ENCODE measurements at regions not wholly inside any gene's neighbourhood (a gene's known extent, or its start where the extent isn't known, plus 50 kb on each side); places are given as distances from the start of the nearest gene placed in this dataset.
"Not testable (repeated sequence)": the region's sequence is repeated elsewhere in the genome, so short reads cannot be mapped to it uniquely, and the experiment has no call there.

DNA sequence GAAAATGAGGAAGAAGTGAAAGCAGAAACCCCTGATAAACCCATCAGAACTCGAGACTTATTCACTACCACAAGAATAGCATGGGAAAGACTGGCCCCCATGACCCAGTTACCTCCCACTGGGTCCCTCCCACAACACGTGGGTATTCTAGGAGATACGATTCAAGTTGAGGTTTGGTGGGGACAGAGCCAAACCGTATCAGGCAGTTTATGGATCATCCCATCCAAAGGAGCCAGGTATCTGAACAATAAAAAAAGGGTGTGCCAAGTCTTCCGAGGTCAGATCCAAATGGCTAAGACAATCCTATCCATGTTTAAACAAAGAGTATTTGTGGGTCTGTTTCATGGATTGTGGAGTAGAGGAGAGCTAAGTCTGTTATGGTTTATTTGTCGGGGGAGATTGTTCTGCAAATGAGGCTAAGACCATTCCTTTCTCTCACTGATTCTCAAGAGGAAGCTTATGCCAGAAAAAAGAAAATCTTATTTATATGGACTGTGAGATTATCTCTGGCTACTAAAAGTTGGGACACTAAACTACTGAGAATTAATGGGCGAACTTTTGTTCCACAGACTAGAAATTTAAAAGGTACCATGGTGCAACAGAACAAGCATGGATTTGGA is 203.7 kb downstream of the IPMK start:
- Mint-ChIP-seq H3K4me1 (peaks cover 21% of the 10 kb centered on the region), H3K4me3 (no peak overlapping the region), H3K9me3 (no peaks in the 10 kb centered on the region), H3K27me3 (ENCODE audit: low read depth) (peaks cover 2% of the 10 kb centered on the region), H3K27ac (no peak overlapping the region), H3K36me3 (no peaks in the 10 kb centered on the region)
- TF ChIP-seq, protein P1, sequence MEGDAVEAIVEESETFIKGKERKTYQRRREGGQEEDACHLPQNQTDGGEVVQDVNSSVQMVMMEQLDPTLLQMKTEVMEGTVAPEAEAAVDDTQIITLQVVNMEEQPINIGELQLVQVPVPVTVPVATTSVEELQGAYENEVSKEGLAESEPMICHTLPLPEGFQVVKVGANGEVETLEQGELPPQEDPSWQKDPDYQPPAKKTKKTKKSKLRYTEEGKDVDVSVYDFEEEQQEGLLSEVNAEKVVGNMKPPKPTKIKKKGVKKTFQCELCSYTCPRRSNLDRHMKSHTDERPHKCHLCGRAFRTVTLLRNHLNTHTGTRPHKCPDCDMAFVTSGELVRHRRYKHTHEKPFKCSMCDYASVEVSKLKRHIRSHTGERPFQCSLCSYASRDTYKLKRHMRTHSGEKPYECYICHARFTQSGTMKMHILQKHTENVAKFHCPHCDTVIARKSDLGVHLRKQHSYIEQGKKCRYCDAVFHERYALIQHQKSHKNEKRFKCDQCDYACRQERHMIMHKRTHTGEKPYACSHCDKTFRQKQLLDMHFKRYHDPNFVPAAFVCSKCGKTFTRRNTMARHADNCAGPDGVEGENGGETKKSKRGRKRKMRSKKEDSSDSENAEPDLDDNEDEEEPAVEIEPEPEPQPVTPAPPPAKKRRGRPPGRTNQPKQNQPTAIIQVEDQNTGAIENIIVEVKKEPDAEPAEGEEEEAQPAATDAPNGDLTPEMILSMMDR (IDR thresholded peaks at IDR 0.05; ENCODE audit: unreplicated experiment): no peak
- DNase-seq (ENCODE audit: low spot score in 2 of 2, unreplicated experiment in 2 of 2): no peak

DNA sequence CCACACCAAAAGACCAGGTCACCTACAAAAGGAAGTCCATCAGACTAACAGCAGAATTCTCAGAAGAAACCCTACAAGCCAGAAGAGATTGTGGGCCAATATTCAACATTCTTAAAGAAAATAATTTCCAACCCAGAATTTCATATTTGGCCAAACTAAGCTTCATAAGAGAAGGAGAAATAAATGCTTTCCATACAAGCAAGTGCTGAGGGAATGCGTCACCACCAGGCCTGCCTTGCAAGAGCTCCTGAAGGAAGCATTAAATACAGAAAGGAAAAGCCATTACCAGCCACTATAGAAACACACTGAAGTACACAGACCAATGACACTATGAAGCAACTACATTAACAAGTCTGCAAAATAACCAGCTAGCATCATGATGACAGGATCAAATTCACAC is 209.0 kb downstream of the IPMK start:
- H3K4me3 Mint-ChIP-seq; DNase-seq (ENCODE audit: low spot score in 2 of 2, unreplicated experiment in 2 of 2); H3K9me3 Mint-ChIP-seq; H3K27ac Mint-ChIP-seq; H3K36me3 Mint-ChIP-seq; H3K27me3 Mint-ChIP-seq (ENCODE audit: low read depth); H3K4me1 Mint-ChIP-seq: not testable (repeated sequence)

DNA sequence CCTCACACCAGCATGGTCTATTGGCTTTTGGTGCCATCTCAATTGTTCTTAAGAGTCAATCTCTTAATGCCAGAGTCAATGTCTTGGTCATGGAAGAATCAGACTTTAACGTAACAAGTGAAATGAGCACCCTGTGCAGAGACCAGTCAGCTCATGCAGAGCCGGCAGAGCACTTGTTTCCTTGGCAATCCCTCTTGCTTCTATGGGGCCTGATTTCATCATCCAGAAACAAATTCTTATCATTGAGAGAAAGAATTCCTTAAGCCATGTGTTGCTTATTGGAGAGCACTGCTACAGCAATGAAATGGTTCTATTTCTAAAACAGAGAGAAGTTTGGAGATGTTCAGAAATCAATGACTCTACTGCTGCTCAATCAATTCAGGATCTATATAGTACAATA is 212.8 kb downstream of the IPMK start:
- Mint-ChIP-seq H3K27ac (no peak overlapping the region), H3K4me3 (no peak overlapping the region), H3K27me3 (ENCODE audit: low read depth) (no peaks in the 10 kb centered on the region), H3K4me1 (no peaks in the 10 kb centered on the region), H3K36me3 (no peaks in the 10 kb centered on the region), H3K9me3 (no peaks in the 10 kb centered on the region)
- DNase-seq (ENCODE audit: low spot score in 2 of 2, unreplicated experiment in 2 of 2): no peak
- TF ChIP-seq, protein P1 (IDR thresholded peaks at IDR 0.05; ENCODE audit: unreplicated experiment): no peak

DNA sequence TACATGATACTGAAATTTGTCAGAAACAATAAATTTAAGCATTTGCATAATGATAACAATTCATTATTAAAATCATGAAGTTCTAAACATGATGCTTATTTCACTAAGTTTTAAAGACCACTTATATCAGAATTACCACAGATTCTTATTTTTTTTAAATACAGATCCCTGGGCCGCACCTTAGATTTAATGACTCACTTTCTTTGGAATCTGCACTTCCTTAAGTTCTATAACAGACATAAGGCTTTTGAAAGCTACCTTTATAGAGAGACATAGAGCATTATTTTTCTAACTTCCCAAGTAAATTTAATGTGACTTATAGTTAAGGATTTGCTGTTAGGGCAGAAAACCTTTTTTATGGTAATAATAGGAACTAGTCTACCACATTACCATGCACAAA is 214.9 kb downstream of the IPMK start:
- TF ChIP-seq, protein P1 (IDR thresholded peaks at IDR 0.05; ENCODE audit: unreplicated experiment): no peak
- H3K4me1 Mint-ChIP-seq: no peaks in the 10 kb centered on the region
- DNase-seq (ENCODE audit: low spot score in 2 of 2, unreplicated experiment in 2 of 2): no peak
- H3K36me3 Mint-ChIP-seq: no peaks in the 10 kb centered on the region
- no peaks in the 10 kb centered on the region for H3K9me3 Mint-ChIP-seq
- H3K27ac Mint-ChIP-seq: no peak overlapping the region
- H3K27me3 Mint-ChIP-seq (ENCODE audit: low read depth): no peaks in the 10 kb centered on the region
- no peak overlapping the region for H3K4me3 Mint-ChIP-seq

DNA sequence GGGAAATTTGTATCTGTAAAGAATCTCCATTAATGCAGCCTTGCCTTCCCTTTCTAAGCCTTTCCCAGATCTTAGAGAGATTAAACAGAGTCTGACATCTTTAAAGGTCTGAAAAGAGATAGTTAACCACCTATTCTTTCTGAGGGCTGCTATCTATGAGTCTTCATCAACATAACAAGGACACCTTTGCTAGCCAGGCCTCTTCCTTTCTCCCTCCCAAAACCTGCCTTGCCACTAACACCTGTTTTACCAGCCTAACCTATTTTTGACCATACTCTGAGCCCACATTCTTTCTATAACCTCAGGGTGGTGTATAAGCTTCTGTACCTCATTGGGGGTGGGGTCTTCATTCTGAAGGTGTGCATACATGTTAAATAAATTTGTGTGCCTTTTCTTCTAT is 217.1 kb downstream of the IPMK start:
- Mint-ChIP-seq H3K4me1 (no peaks in the 10 kb centered on the region), H3K4me3 (no peak overlapping the region), H3K36me3 (no peaks in the 10 kb centered on the region), H3K27ac (no peak overlapping the region), H3K27me3 (ENCODE audit: low read depth) (no peaks in the 10 kb centered on the region), H3K9me3 (no peaks in the 10 kb centered on the region)
- DNase-seq (ENCODE audit: low spot score in 2 of 2, unreplicated experiment in 2 of 2): no peak
- TF ChIP-seq, protein P1 (IDR thresholded peaks at IDR 0.05; ENCODE audit: unreplicated experiment): no peak

DNA sequence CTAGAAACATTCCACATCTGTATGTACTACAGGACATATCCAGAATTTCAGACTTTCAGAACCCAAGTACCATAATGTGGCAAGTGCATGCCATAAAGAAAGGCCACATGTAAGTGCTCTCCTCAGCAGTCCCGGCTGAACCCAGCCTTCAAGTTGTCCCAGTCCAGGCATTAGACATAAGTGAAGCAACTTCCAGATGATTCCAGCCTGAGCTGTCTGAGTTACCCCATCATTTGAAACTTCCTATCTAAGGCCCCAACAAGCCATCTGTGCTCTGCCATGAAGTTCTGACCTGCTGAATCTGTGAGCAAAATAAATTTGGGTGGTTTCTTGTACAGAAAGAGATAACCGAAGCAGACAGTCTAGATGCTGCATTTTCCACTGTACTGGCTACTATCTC is 218.8 kb downstream of the IPMK start:
- TF ChIP-seq, protein P1 (IDR thresholded peaks at IDR 0.05; ENCODE audit: unreplicated experiment): no peak
- no peaks in the 10 kb centered on the region for H3K36me3 Mint-ChIP-seq
- no peak overlapping the region for H3K4me3 Mint-ChIP-seq
- no peaks in the 10 kb centered on the region for H3K9me3 Mint-ChIP-seq
- H3K27me3 Mint-ChIP-seq (ENCODE audit: low read depth): no peaks in the 10 kb centered on the region
- H3K27ac Mint-ChIP-seq: no peak overlapping the region
- no peak for DNase-seq (ENCODE audit: low spot score in 2 of 2, unreplicated experiment in 2 of 2)
- no peaks in the 10 kb centered on the region for H3K4me1 Mint-ChIP-seq
